ENCODE measurements at regions not wholly inside any gene's neighbourhood (a gene's known extent, or its start where the extent isn't known, plus 50 kb on each side); places are given as distances from the start of the nearest gene placed in this dataset.
"Not testable (repeated sequence)": the region's sequence is repeated elsewhere in the genome, so short reads cannot be mapped to it uniquely, and the experiment has no call there.

DNA sequence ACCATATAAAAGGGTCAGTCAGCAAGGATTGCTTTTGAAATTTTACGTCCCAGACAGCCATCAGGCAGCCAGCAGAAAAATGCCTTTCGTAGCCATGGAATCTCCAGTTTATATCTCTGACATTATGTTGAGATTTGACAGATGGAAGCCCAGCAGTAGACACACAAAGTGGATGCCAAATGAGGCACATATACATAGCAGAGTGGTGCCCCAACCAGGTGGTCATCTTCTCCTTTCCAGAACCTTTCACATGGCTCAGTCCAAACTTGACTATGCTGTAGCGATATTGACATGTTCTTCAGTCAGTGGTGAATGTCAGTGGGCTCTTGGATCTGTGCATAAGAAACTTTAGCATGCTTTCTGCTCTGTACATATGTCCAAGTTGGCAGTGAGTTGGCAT is 123.3 kb upstream of the GBE1 start:
- Histone ChIP-seq H3K36me3 (ENCODE audit: insufficient read depth, low read depth, low read length) (no peaks in the 10 kb centered on the region), H3K4me1 (ENCODE audit: insufficient read depth, low read length) (no peaks in the 10 kb centered on the region), H3K4me3 (ENCODE audit: low read length) (no peak overlapping the region), H3K9ac (ENCODE audit: low read depth, low read length) (no peak overlapping the region), H3K9me3 (ENCODE audit: insufficient read depth, low read depth, low read length) (no peaks in the 10 kb centered on the region), H3K27me3 (ENCODE audit: insufficient read depth, low read length) (no peaks in the 10 kb centered on the region), H3K27ac (ENCODE audit: low read length) (no peak overlapping the region)

DNA sequence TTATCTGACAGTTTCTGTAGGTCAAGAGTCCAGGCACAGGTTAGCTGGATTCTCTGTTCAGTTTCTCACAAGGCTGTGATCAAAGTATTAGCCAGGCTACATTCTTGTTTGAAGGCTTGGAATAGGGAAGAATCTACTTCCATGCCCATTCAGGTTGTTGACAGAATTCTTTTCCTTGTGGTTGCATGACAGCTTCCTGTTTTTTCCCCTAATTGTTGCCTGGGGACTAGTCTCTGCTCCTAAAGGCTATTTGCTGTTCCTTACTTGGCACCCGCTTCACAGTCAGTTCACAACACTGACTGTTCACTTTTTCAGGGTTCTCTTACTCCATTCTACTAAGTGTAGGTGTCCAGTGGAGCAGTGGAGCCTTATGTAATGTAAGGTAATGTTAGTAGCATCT is 115.4 kb upstream of the GBE1 start:
- no peaks in the 10 kb centered on the region for H3K4me1 ChIP-seq (ENCODE audit: insufficient read depth, low read length)
- no peak overlapping the region for H3K9ac ChIP-seq (ENCODE audit: low read depth, low read length)
- H3K9me3 ChIP-seq (ENCODE audit: insufficient read depth, low read depth, low read length) = peaks cover 15% of the 10 kb centered on the region; the same call in 1 of the 2 replicates
- no peak overlapping the region for H3K27ac ChIP-seq (ENCODE audit: low read length)
- no peaks in the 10 kb centered on the region for H3K36me3 ChIP-seq (ENCODE audit: insufficient read depth, low read depth, low read length)
- H3K27me3 ChIP-seq (ENCODE audit: insufficient read depth, low read length) = no peaks in the 10 kb centered on the region
- H3K4me3 ChIP-seq (ENCODE audit: low read length) = no peak overlapping the region

DNA sequence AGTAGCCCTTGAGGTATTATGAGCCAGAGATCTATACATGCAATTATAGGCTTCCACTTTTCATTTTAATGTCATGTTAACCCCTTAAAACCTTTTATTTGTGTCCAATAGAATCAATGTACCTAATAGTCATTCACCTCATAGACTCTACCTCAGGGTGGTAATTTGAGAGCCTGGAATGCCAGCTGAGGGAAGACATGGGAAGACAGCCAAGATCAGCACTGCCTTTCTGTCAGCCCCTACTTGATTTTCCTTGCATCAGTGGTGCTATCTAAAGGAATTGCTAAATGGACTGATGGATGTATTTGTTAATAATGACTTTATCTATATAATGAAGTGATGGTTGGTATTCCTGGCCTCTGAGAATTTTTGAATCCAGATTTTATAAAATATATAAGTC is 113.3 kb upstream of the GBE1 start:
- Histone ChIP-seq H3K9ac (ENCODE audit: low read depth, low read length) (no peak overlapping the region), H3K4me3 (ENCODE audit: low read length) (no peak overlapping the region), H3K27ac (ENCODE audit: low read length) (no peak overlapping the region), H3K27me3 (ENCODE audit: insufficient read depth, low read length) (no peaks in the 10 kb centered on the region), H3K4me1 (ENCODE audit: insufficient read depth, low read length) (no peaks in the 10 kb centered on the region), H3K36me3 (ENCODE audit: insufficient read depth, low read depth, low read length) (no peaks in the 10 kb centered on the region), H3K9me3 (ENCODE audit: insufficient read depth, low read depth, low read length) (peaks cover 15% of the 10 kb centered on the region; the same call in 1 of the 2 replicates)

DNA sequence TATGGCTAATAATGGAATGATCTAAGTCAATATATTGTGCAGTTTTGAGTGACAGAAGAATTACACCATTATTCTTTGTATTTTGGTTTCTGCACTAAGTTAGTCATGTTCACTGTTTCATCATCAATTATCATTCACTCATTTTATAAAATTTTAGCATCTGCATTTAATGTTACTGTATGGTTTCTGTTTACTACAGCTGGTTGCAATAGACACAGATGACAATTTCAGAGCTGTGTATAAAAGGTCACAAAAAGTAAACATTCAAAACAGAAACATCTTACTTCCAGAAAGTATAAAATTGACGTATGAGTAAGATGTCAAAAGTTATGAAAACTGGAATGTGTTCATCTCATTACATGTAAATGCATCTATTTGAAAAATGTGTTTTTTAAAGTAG is 111.1 kb upstream of the GBE1 start:
- Histone ChIP-seq H3K9ac (ENCODE audit: low read depth, low read length) (no peak overlapping the region), H3K27me3 (ENCODE audit: insufficient read depth, low read length) (no peaks in the 10 kb centered on the region), H3K27ac (ENCODE audit: low read length) (no peak overlapping the region), H3K9me3 (ENCODE audit: insufficient read depth, low read depth, low read length) (peaks cover 6% of the 10 kb centered on the region; the same call in 1 of the 2 replicates), H3K4me1 (ENCODE audit: insufficient read depth, low read length) (no peaks in the 10 kb centered on the region), H3K4me3 (ENCODE audit: low read length) (no peak overlapping the region), H3K36me3 (ENCODE audit: insufficient read depth, low read depth, low read length) (no peaks in the 10 kb centered on the region)

DNA sequence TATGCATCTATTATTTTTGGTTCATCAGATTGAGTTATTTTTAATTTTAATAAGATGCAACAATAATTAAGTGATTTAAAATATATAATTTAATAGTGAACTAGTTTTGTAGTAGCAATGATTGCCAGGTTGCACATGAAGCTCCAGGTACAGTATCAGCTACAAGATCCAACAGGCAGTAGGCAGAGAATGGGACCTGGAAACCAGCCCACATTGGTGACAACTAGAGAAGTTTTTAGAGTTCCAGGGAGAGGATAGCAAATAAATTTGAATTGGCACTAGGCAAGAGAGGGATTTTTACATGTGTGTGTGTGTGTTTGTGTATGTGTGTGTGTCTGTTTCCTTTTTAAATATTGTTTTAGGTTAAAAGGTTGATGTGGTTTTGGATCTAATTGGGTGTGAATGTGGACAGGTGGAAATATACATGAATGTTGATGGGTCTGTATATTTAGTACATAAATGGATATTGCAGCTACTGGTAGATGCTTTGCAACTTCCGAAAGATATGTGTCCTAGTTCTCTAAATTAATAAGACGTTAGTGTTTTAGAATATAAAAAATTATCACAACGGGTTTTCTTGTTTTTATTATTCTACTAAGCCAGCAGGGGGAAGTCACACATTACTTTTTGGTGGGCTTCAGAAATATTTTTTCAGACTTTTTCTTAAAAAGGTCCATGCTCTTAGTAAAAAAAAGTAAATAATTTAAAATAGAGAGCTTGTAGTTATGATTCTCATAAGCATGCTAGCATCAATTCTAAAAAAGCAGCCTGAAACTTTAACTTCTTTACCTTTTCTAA is 110.1 kb upstream of the GBE1 start:
- H3K27me3 ChIP-seq (ENCODE audit: insufficient read depth, low read length) = no peaks in the 10 kb centered on the region
- no peak overlapping the region for H3K9ac ChIP-seq (ENCODE audit: low read depth, low read length)
- no peaks in the 10 kb centered on the region for H3K9me3 ChIP-seq (ENCODE audit: insufficient read depth, low read depth, low read length)
- H3K27ac ChIP-seq (ENCODE audit: low read length) = no peak overlapping the region
- H3K36me3 ChIP-seq (ENCODE audit: insufficient read depth, low read depth, low read length) = no peaks in the 10 kb centered on the region
- H3K4me3 ChIP-seq (ENCODE audit: low read length) = no peak overlapping the region
- H3K4me1 ChIP-seq (ENCODE audit: insufficient read depth, low read length) = no peaks in the 10 kb centered on the region

DNA sequence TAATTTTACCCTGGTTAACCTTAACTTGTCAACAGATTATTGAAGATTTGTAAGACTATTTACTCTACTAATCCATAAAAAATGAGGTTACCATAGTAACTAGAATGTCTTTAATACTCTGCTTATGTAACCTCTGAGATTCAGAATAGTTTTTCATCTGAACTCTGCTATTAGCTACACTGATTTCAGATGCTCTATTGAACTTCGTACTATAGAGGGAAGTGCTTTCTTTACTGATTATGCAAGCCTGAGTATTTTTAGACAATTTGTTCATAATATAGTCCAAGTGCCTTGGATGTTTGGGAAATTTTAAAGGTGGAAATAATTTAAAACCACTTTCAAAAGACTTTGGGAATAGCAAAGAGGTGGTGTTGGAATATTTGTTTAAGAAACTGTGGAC is 107.9 kb upstream of the GBE1 start:
- Histone ChIP-seq H3K9me3 (ENCODE audit: insufficient read depth, low read depth, low read length) (no peaks in the 10 kb centered on the region), H3K36me3 (ENCODE audit: insufficient read depth, low read depth, low read length) (no peaks in the 10 kb centered on the region), H3K9ac (ENCODE audit: low read depth, low read length) (no peak overlapping the region), H3K27me3 (ENCODE audit: insufficient read depth, low read length) (no peaks in the 10 kb centered on the region), H3K4me3 (ENCODE audit: low read length) (no peak overlapping the region), H3K27ac (ENCODE audit: low read length) (no peak overlapping the region), H3K4me1 (ENCODE audit: insufficient read depth, low read length) (no peaks in the 10 kb centered on the region)

DNA sequence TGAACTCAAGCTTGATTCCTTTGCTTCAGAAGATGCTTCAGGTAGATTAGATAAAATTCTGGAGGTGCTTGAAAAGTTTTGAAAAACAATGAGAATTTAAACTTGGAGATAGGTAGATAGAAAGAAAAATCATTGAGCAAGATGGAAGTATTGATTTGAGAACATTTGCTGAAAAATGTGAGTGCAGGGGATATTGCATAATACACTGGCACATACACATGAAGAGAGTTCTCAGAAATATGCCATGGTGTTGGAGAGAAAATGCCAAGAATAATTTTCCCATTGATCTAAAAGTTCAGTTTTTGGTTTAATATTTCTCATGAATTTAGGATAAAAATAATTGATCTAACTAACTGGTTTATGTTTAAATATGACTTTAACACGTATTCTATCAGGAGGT is 107.2 kb upstream of the GBE1 start:
- Histone ChIP-seq H3K27ac (ENCODE audit: low read length) (no peak overlapping the region), H3K4me1 (ENCODE audit: insufficient read depth, low read length) (no peaks in the 10 kb centered on the region), H3K9me3 (ENCODE audit: insufficient read depth, low read depth, low read length) (no peaks in the 10 kb centered on the region), H3K4me3 (ENCODE audit: low read length) (no peak overlapping the region), H3K27me3 (ENCODE audit: insufficient read depth, low read length) (no peaks in the 10 kb centered on the region), H3K36me3 (ENCODE audit: insufficient read depth, low read depth, low read length) (no peaks in the 10 kb centered on the region), H3K9ac (ENCODE audit: low read depth, low read length) (no peak overlapping the region)

- H3K4me1 ChIP-seq (ENCODE audit: insufficient read depth, low read length) = no peaks in the 10 kb centered on the region
- no peak overlapping the region for H3K9ac ChIP-seq (ENCODE audit: low read depth, low read length)
- H3K9me3 ChIP-seq (ENCODE audit: insufficient read depth, low read depth, low read length) = no peaks in the 10 kb centered on the region
- no peaks in the 10 kb centered on the region for H3K36me3 ChIP-seq (ENCODE audit: insufficient read depth, low read depth, low read length)
- no peak overlapping the region for H3K4me3 ChIP-seq (ENCODE audit: low read length)
- no peak overlapping the region for H3K27ac ChIP-seq (ENCODE audit: low read length)
- no peaks in the 10 kb centered on the region for H3K27me3 ChIP-seq (ENCODE audit: insufficient read depth, low read length)
These were observed 106.4 kb upstream of the GBE1 start for GRCh38 chr3:81867875-81868274.

- H3K9me3 ChIP-seq (ENCODE audit: insufficient read depth, low read depth, low read length); H3K27ac ChIP-seq (ENCODE audit: low read length): not testable (repeated sequence)
These were observed 103.7 kb upstream of the GBE1 start for GRCh38 chr3:81865164-81865563.

GRCh38 chr3:81864272-81864671 is 102.8 kb upstream of the GBE1 start:
- Histone ChIP-seq H3K9me3 (ENCODE audit: insufficient read depth, low read depth, low read length) (no peaks in the 10 kb centered on the region), H3K36me3 (ENCODE audit: insufficient read depth, low read depth, low read length) (no peaks in the 10 kb centered on the region), H3K4me1 (ENCODE audit: insufficient read depth, low read length) (no peaks in the 10 kb centered on the region), H3K27me3 (ENCODE audit: insufficient read depth, low read length) (no peaks in the 10 kb centered on the region), H3K9ac (ENCODE audit: low read depth, low read length) (no peak overlapping the region), H3K4me3 (ENCODE audit: low read length) (no peak overlapping the region), H3K27ac (ENCODE audit: low read length) (no peak overlapping the region)

More at GRCh38 chr3:81865164-81865563, 103.7 kb upstream of the GBE1 start:
- H3K4me3 ChIP-seq (ENCODE audit: low read length); H3K9ac ChIP-seq (ENCODE audit: low read depth, low read length); H3K27me3 ChIP-seq (ENCODE audit: insufficient read depth, low read length); H3K4me1 ChIP-seq (ENCODE audit: insufficient read depth, low read length); H3K36me3 ChIP-seq (ENCODE audit: insufficient read depth, low read depth, low read length): not testable (repeated sequence)

- H3K27me3 ChIP-seq (ENCODE audit: insufficient read depth, low read length) = no peaks in the 10 kb centered on the region
- H3K9ac ChIP-seq (ENCODE audit: low read depth, low read length) = no peak overlapping the region
- H3K4me3 ChIP-seq (ENCODE audit: low read length) = no peak overlapping the region
- no peak overlapping the region for H3K27ac ChIP-seq (ENCODE audit: low read length)
- H3K36me3 ChIP-seq (ENCODE audit: insufficient read depth, low read depth, low read length) = no peaks in the 10 kb centered on the region
- H3K4me1 ChIP-seq (ENCODE audit: insufficient read depth, low read length) = no peaks in the 10 kb centered on the region
- no peaks in the 10 kb centered on the region for H3K9me3 ChIP-seq (ENCODE audit: insufficient read depth, low read depth, low read length)
These were observed 102.3 kb upstream of the GBE1 start for GRCh38 chr3:81863756-81864155.

- Histone ChIP-seq H3K9me3 (ENCODE audit: insufficient read depth, low read depth, low read length) (no peaks in the 10 kb centered on the region), H3K9ac (ENCODE audit: low read depth, low read length) (no peak overlapping the region), H3K4me3 (ENCODE audit: low read length) (no peak overlapping the region), H3K4me1 (ENCODE audit: insufficient read depth, low read length) (no peaks in the 10 kb centered on the region), H3K27ac (ENCODE audit: low read length) (no peak overlapping the region), H3K36me3 (ENCODE audit: insufficient read depth, low read depth, low read length) (no peaks in the 10 kb centered on the region), H3K27me3 (ENCODE audit: insufficient read depth, low read length) (no peaks in the 10 kb centered on the region)
These were observed 100.1 kb upstream of the GBE1 start for GRCh38 chr3:81861593-81861992.
